IMR-90 (cell line): ENCODE measurements at regions not wholly inside any gene's neighbourhood (a gene's known extent, or its start where the extent isn't known, plus 50 kb on each side); places are given as distances from the start of the nearest gene placed in this dataset.
"Not testable (repeated sequence)": the region's sequence is repeated elsewhere in the genome, so short reads cannot be mapped to it uniquely, and the experiment has no call there.

Experiments used
- ATAC-seq: fragments of 200-7000 bp; cut with Tn5 transposase; 2 replicates; pipeline ENCODE4 v1.9.1; 2020; ENCODE audit warnings: low read depth, mild to moderate bottlenecking, moderate library complexity
- BruUV-seq: library from RNA; stranded (reverse); fragments of 400-500 nt; replicated peaks from 2 replicates; lab custom pipeline; 2021; lab: Mats Ljungman, UMichigan
- CTCF ChIA-PET: fragments of 300-600 bp; formaldehyde crosslinking; extraction: SDS; loops from one replicate; lab custom pipeline; 2021; ENCODE audit warnings: antibody characterized with exemption; lab: Yijun Ruan, JAX
- POLR2A ChIA-PET: fragments of 300-600 bp; sonication (Branson Sonifier 250); formaldehyde crosslinking; loops from one replicate; lab custom pipeline; 2022; ENCODE audit warnings: antibody characterized with exemption; ENCODE audit not compliant: unreplicated experiment; lab: Charles Lee
- DNase-seq: peaks from one replicate; pipeline ENCODE4 v3.0.0; 2013
- H2AFZ ChIP-seq: replicated peaks from 2 replicates; pipeline ENCODE3; 2013; ENCODE audit warnings: low read length, mild to moderate bottlenecking; ENCODE audit not compliant: poor library complexity
- H2AK5ac ChIP-seq: 2 replicates; pipeline ENCODE4 v1.6.1; 2013; ENCODE audit warnings: low read depth, low read length, inconsistent platforms
- H2AK9ac ChIP-seq: replicated peaks from 2 replicates; pipeline ENCODE3; 2013; ENCODE audit warnings: mild to moderate bottlenecking, low read depth, low read length, moderate library complexity; ENCODE audit not compliant: poor library complexity
- H2BK120ac ChIP-seq: 2 replicates; pipeline ENCODE4 v1.6.1; 2013; ENCODE audit warnings: low read depth, low read length, inconsistent platforms
- H2BK15ac ChIP-seq: 3 replicates; pipeline ENCODE4 v1.6.1; 2013; ENCODE audit warnings: low read depth, low read length, inconsistent platforms
- H2BK20ac ChIP-seq: 2 replicates; pipeline ENCODE4 v1.6.1; 2013; ENCODE audit warnings: low read depth, mild to moderate bottlenecking, inconsistent platforms, low read length, moderate library complexity
- H2BK5ac ChIP-seq: 2 replicates; pipeline ENCODE4 v1.6.1; 2013; ENCODE audit warnings: mild to moderate bottlenecking, low read depth, low read length, inconsistent platforms; ENCODE audit not compliant: poor library complexity, severe bottlenecking
- H3K14ac ChIP-seq: replicated peaks from 2 replicates; pipeline ENCODE4 v1.6.1; 2013; ENCODE audit warnings: low read depth, low read length, inconsistent platforms
- H3K18ac ChIP-seq: 2 replicates; pipeline ENCODE4 v1.6.1; 2013; ENCODE audit warnings: low read depth, low read length, control low read depth
- H3K23ac ChIP-seq: 2 replicates; pipeline ENCODE4 v1.6.1; 2013; ENCODE audit warnings: low read depth, low read length, inconsistent platforms
- H3K27ac ChIP-seq: 2 replicates; pipeline ENCODE4 v1.5.1; 2013; ENCODE audit warnings: mild to moderate bottlenecking, control low read depth, low read length; ENCODE audit not compliant: insufficient read depth
- H3K27me3 ChIP-seq: 2 replicates; pipeline ENCODE4 v1.6.1; 2013; ENCODE audit warnings: low read length; ENCODE audit not compliant: control insufficient read depth, insufficient read depth
- H3K36me3 ChIP-seq: 2 replicates; pipeline ENCODE4 v1.6.1; 2013; ENCODE audit warnings: low read length, mixed read lengths; ENCODE audit not compliant: control insufficient read depth, insufficient read depth
- H3K4ac ChIP-seq: 2 replicates; pipeline ENCODE4 v1.6.1; 2013; ENCODE audit warnings: low read depth, low read length, inconsistent platforms
- H3K4me1 ChIP-seq: 2 replicates; pipeline ENCODE4 v1.6.1; 2013; ENCODE audit warnings: low read length, mixed read lengths; ENCODE audit not compliant: control insufficient read depth, insufficient read depth
- H3K4me2 ChIP-seq: 2 replicates; pipeline ENCODE4 v1.6.1; 2013; ENCODE audit warnings: low read depth, mild to moderate bottlenecking, control low read depth, low read length, moderate library complexity
- H3K4me3 ChIP-seq: 2 replicates; pipeline ENCODE4 v1.5.1; 2013; ENCODE audit warnings: low read depth, mild to moderate bottlenecking, control low read depth, low read length, moderate library complexity; ENCODE audit not compliant: insufficient read depth
- H3K56ac ChIP-seq: 2 replicates; pipeline ENCODE4 v1.6.1; 2013; ENCODE audit warnings: low read length, inconsistent platforms; ENCODE audit not compliant: insufficient read depth; ENCODE audit errors: extremely low read depth
- H3K79me1 ChIP-seq, 2 experiments: 2 replicates each; pipeline ENCODE4 v1.6.1; 2013; ENCODE audit warnings: low read length in 2 of 2, inconsistent platforms in 1 of 2, low read depth in 1 of 2
- H3K9ac ChIP-seq: 2 replicates; pipeline ENCODE4 v1.6.1; 2013; ENCODE audit warnings: low read depth, low read length, control low read depth
- H3K9me1 ChIP-seq: 2 replicates; pipeline ENCODE4 v1.6.1; 2013; ENCODE audit warnings: low read length, inconsistent platforms; ENCODE audit not compliant: insufficient read depth
- H3K9me3 ChIP-seq: 2 replicates; pipeline ENCODE4 v1.6.1; 2013; ENCODE audit warnings: low read length; ENCODE audit not compliant: control insufficient read depth, insufficient read depth
- H4K20me1 ChIP-seq: 2 replicates; pipeline ENCODE4 v1.6.1; 2013; ENCODE audit warnings: low read length, inconsistent platforms; ENCODE audit not compliant: insufficient read depth
- H4K5ac ChIP-seq: 2 replicates; pipeline ENCODE4 v1.6.1; 2013; ENCODE audit warnings: mild to moderate bottlenecking, low read depth, low read length, control low read depth
- H4K8ac ChIP-seq, 2 experiments: 2 replicates each; pipeline ENCODE4 v1.6.1; 2013; ENCODE audit warnings: low read depth in 2 of 2, low read length in 2 of 2, control low read depth in 1 of 2, inconsistent platforms in 1 of 2
- H4K91ac ChIP-seq: 2 replicates; pipeline ENCODE4 v1.6.1; 2013; ENCODE audit warnings: low read depth, low read length, inconsistent platforms; ENCODE audit not compliant: insufficient read depth
- CTCF ChIP-seq: conservative IDR thresholded peaks from 2 replicates; pipeline ENCODE4 v1.5.1; 2012; ENCODE audit warnings: mild to moderate bottlenecking, low read depth, low read length, improper control_type of control experiment
- FOS ChIP-seq: fragments of 150-350 bp; IDR thresholded peaks from 2 replicates; pipeline ENCODE4 v1.6.1; 2016; ENCODE audit warnings: low read depth, low read length
- MAFK ChIP-seq: IDR thresholded peaks from 2 replicates; pipeline ENCODE4 v1.6.1; 2012; ENCODE audit warnings: low read depth, low read length, improper control_type of control experiment
- MXI1 ChIP-seq: IDR thresholded peaks from 2 replicates; pipeline ENCODE4 v1.6.1; 2012; ENCODE audit warnings: low read depth, mild to moderate bottlenecking, low read length, moderate library complexity, borderline replicate concordance
- RFX5 ChIP-seq: IDR thresholded peaks from 2 replicates; pipeline ENCODE4 v1.8.0; 2012; ENCODE audit warnings: low read depth, mild to moderate bottlenecking, low read length, moderate library complexity
- WGBS, 2 experiments: methylation state at CpG; one replicate each; pipeline versions ENCODE4 v1.1.5 to v1.1.7; 2013; ENCODE audit warnings: missing lambda C conversion rate in 2 of 2; ENCODE audit not compliant: insufficient read length in 1 of 2; ENCODE audit errors: extremely low coverage in 2 of 2; 5-methylcytosine and 5-hydroxymethylcytosine counted together
- dilution Hi-C: fragments of 300-500 bp; cut with HindIII; formaldehyde crosslinking; loops from one replicate; pipeline ENCODE4 v1.14.3; 2018; ENCODE audit warnings: low sequenced_read_pairs; ENCODE audit not compliant: unreplicated experiment
- in situ Hi-C: fragments of 300-500 bp; cut with MboI; formaldehyde crosslinking; loops from 3 replicates; pipeline ENCODE4 v1.14.3; 2019; ENCODE audit warnings: low sequenced_read_pairs, inconsistent platforms, mixed read lengths
- intact Hi-C: fragments of 100-400 bp; cut with micrococcal nuclease; formaldehyde crosslinking; loops from 2 replicates; pipeline ENCODE4 v1.10.0; 2022

GRCh38 chr12:22130671-22131070 lies 84.7 kb downstream of the CMAS start:
- Histone ChIP-seq H3K4ac (no peak overlapping the region), H2BK5ac (no peak overlapping the region), H2AFZ (no peak overlapping the region), H3K4me1 (no peaks in the 10 kb centered on the region), H2AK5ac (no peak overlapping the region), H2BK20ac (no peak overlapping the region), H3K9me3 (no peaks in the 10 kb centered on the region), H3K9me1 (no peaks in the 10 kb centered on the region), H3K56ac (no peak overlapping the region), H2AK9ac (no peak overlapping the region), H3K79me1 (no peaks in the 10 kb centered on the region), H3K27me3 (no peaks in the 10 kb centered on the region), H3K27ac (no peak overlapping the region), H4K20me1 (no peaks in the 10 kb centered on the region), H3K4me3 (no peak overlapping the region), H3K18ac (no peak overlapping the region), H2BK120ac (no peak overlapping the region), H3K36me3 (no peaks in the 10 kb centered on the region), H3K9ac (no peak overlapping the region), H3K14ac (no peak overlapping the region), H2BK15ac (no peak overlapping the region), H4K8ac (no peak overlapping the region), H3K4me2 (no peak overlapping the region), H3K23ac (no peak overlapping the region), H4K5ac (no peak overlapping the region), H4K91ac (no peak overlapping the region)
- dilution Hi-C loops, result no loop called here
- ChIA-PET POLR2A (no interaction called here), CTCF (no interaction called here)
- intact Hi-C loops, result no loop called here
- in situ Hi-C loops, result no loop called here
- DNase-seq (no peak), ATAC-seq (no peak)
- TF ChIP-seq CTCF (no peak), MAFK (no peak), FOS (no peak), RFX5 (no peak), MXI1 (no peak)
- BruUV-seq, result no TSS peak
- WGBS, 2 experiments, result no CpG with 5 or more reads among the region's 3 CpGs

- not testable (repeated sequence) for ATAC-seq
These were observed 90.6 kb downstream of the CMAS start for GRCh38 chr12:22136604-22137117.

More at GRCh38 chr12:22136604-22137117, 90.6 kb downstream of the CMAS start:
- H3K18ac ChIP-seq, dilution Hi-C loops, H2AFZ ChIP-seq, H4K8ac ChIP-seq, in situ Hi-C loops, H4K5ac ChIP-seq, H4K20me1 ChIP-seq, H2BK120ac ChIP-seq, POLR2A ChIA-PET, H3K27ac ChIP-seq, H3K9me3 ChIP-seq, H3K9ac ChIP-seq, H3K27me3 ChIP-seq, H2BK5ac ChIP-seq, intact Hi-C loops, CTCF ChIA-PET, H4K91ac ChIP-seq, H3K14ac ChIP-seq, H3K9me1 ChIP-seq, H3K4me2 ChIP-seq, BruUV-seq, H3K56ac ChIP-seq, H3K23ac ChIP-seq, H3K36me3 ChIP-seq, H2AK5ac ChIP-seq, H3K4ac ChIP-seq, H2AK9ac ChIP-seq, H3K4me1 ChIP-seq, H2BK15ac ChIP-seq, H2BK20ac ChIP-seq, DNase-seq, H3K4me3 ChIP-seq, H3K79me1 ChIP-seq: not testable (repeated sequence)
- no CpG with 5 or more reads among the region's 21 CpGs for WGBS, 2 experiments
